Psoas muscle (tissue), 7 donors: ENCODE measurements at regions not wholly inside any gene's neighbourhood (a gene's known extent, or its start where the extent isn't known, plus 50 kb on each side); places are given as distances from the start of the nearest gene placed in this dataset.

Source experiments
- ATAC-seq, 4 donors: fragments of 200-7000 bp; cut with Tn5 transposase; one replicate each; pipeline ENCODE4 v1.9.1; 2020; ENCODE audit warnings: moderate library complexity in 3 of 4, mild to moderate bottlenecking in 2 of 4
- DNase-seq, 2 donors: peaks; one replicate each; pipeline ENCODE4 v3.0.0-alpha.2; 2020
- H3K27ac ChIP-seq: fragments of 200-600 bp; one replicate; pipeline ENCODE4 v1.8.0; 2022
- H3K27me3 ChIP-seq, 3 donors: fragments of 200-600 bp in 1 of 3; one replicate each; pipeline versions ENCODE4 v1.6.1 to v1.8.0; 2013 to 2022; ENCODE audit warnings: low read length in 2 of 3, mild to moderate bottlenecking in 2 of 3, moderate library complexity in 1 of 3; ENCODE audit not compliant: insufficient read depth in 3 of 3
- H3K36me3 ChIP-seq, 2 donors: fragments of 200-600 bp in 1 of 2; one replicate each; pipeline versions ENCODE4 v1.6.1 to v1.8.0; 2013 to 2022; ENCODE audit warnings: low read depth in 1 of 2, mild to moderate bottlenecking in 1 of 2, moderate library complexity in 1 of 2; ENCODE audit not compliant: insufficient read depth in 1 of 2
- H3K4me1 ChIP-seq: fragments of 200-600 bp; one replicate; pipeline ENCODE4 v1.8.0; 2022
- H3K4me3 ChIP-seq: fragments of 200-600 bp; one replicate; pipeline ENCODE4 v1.8.0; 2022; ENCODE audit warnings: mild to moderate bottlenecking
- H3K9me3 ChIP-seq: fragments of 200-600 bp; one replicate; pipeline ENCODE4 v1.8.0; 2022
- CTCF ChIP-seq: fragments of 200-600 bp; IDR thresholded peaks from one replicate; pipeline ENCODE4 v1.8.0; 2022; ENCODE audit warnings: antibody characterized with exemption
- WGBS, 3 donors: extraction: QIAGEN DNeasy Blood & Tissue Kit; methylation state at CpG; one replicate each; pipeline versions ENCODE4 v1.1.6 to v1.1.7; 2013; 5-methylcytosine and 5-hydroxymethylcytosine counted together
- intact Hi-C, 2 donors: fragments of 100-400 bp; cut with DNase I; formaldehyde crosslinking; loops; one replicate each; pipeline versions ENCODE4 v1.11.0 to v1.14.2; 2022
- donor health status: healthy with polysubstance abuse.
- donor health status: DM: no; HTN: no; CAD: no; lungs with moderate emphysema.
- donor health status: Bipolar disorder and iron deficiency.
- donor health status: healthy.
- donor health status: DM: yes; HTN: yes; CAD: no.
- donor health status: DM: no; HTN: no; CAD: no.
- donor health status: DM: yes; HTN: yes; CAD: no.

GRCh38 chr3:59608356-59608755, 558.5 kb upstream of the CFAP20DC start:
- Histone ChIP-seq H3K9me3 (no peaks in the 10 kb centered on the region), H3K36me3 (no peaks in the 10 kb centered on the region), H3K4me1 (no peaks in the 10 kb centered on the region), H3K4me3 (no peak overlapping the region), H3K27ac (no peak overlapping the region), H3K27me3 (no peaks in the 10 kb centered on the region)
- WGBS, 3 donors, result 91 to 97% (median 92%) methylated on average over 6 of the region's 6 CpGs
- intact Hi-C loops, result no loop called here
- DNase-seq (no peak), ATAC-seq (no peak)
- no peak for TF ChIP-seq CTCF

GRCh38 chr3:59607656-59608055, 557.8 kb upstream of the CFAP20DC start:
- H3K4me1 ChIP-seq, result no peaks in the 10 kb centered on the region
- no peak for TF ChIP-seq CTCF
- DNase-seq (no peak), ATAC-seq (peak in 1 of 4 donors; percentile 50)
- intact Hi-C loops, result no loop called here
- H3K27me3 ChIP-seq, result no peaks in the 10 kb centered on the region
- no peaks in the 10 kb centered on the region for H3K9me3 ChIP-seq
- WGBS, 3 donors, result 4 to 22% (median 15%) methylated on average over 1 of the region's 1 CpG
- no peak overlapping the region for H3K27ac ChIP-seq
- H3K4me3 ChIP-seq, result no peak overlapping the region
- no peaks in the 10 kb centered on the region for H3K36me3 ChIP-seq

GRCh38 chr3:59606638-59607266, 556.9 kb upstream of the CFAP20DC start:
- DNase-seq, result peak in 1 of 2 donors; percentile 13
- Histone ChIP-seq H3K36me3 (no peaks in the 10 kb centered on the region), H3K4me3 (no peak overlapping the region), H3K27me3 (no peaks in the 10 kb centered on the region), H3K4me1 (no peaks in the 10 kb centered on the region), H3K9me3 (no peaks in the 10 kb centered on the region), H3K27ac (no peak overlapping the region)
- 22 to 36% (median 35%) methylated on average over 4 of the region's 4 CpGs for WGBS, 3 donors
- intact Hi-C loops, result no loop called here
- ATAC-seq, result no peak
- no peak for TF ChIP-seq CTCF

- Histone ChIP-seq H3K27ac (no peak overlapping the region), H3K9me3 (no peaks in the 10 kb centered on the region), H3K4me3 (no peak overlapping the region), H3K27me3 (no peaks in the 10 kb centered on the region), H3K36me3 (no peaks in the 10 kb centered on the region), H3K4me1 (no peaks in the 10 kb centered on the region)
- ATAC-seq, result no peak
- TF ChIP-seq CTCF, result no peak
- 91 to 93% (median 93%) methylated on average over 5 of the region's 5 CpGs for WGBS, 3 donors
- no peak for DNase-seq
- intact Hi-C loops, result no loop called here
Measured at GRCh38 chr3:59605944-59606534, 556.2 kb upstream of the CFAP20DC start.

- WGBS, 3 donors, result 89 to 100% (median 95%) methylated on average over 1 of the region's 1 CpG
- H3K4me3 ChIP-seq, result no peak overlapping the region
- no peak for TF ChIP-seq CTCF
- no peaks in the 10 kb centered on the region for H3K4me1 ChIP-seq
- no peaks in the 10 kb centered on the region for H3K27me3 ChIP-seq
- H3K27ac ChIP-seq, result no peak overlapping the region
- ATAC-seq (no peak), DNase-seq (no peak)
- intact Hi-C loops, result no loop called here
- H3K36me3 ChIP-seq, result no peaks in the 10 kb centered on the region
- no peaks in the 10 kb centered on the region for H3K9me3 ChIP-seq
Measured at GRCh38 chr3:59605318-59605717, 555.5 kb upstream of the CFAP20DC start.
